ENCODE measurements at regions not wholly inside any gene's neighbourhood (a gene's known extent, or its start where the extent isn't known, plus 50 kb on each side); places are given as distances from the start of the nearest gene placed in this dataset.
"Not testable (repeated sequence)": the region's sequence is repeated elsewhere in the genome, so short reads cannot be mapped to it uniquely, and the experiment has no call there.

- no peak for DNase-seq (ENCODE audit: extremely low read depth in 1 of 2, low read depth in 1 of 2)
These were observed 50.4 kb upstream of the PRSS23 start for GRCh38 chr11:86749821-86750401.

GRCh38 chr11:86749376-86749775 is 51.0 kb upstream of the PRSS23 start:
- DNase-seq (ENCODE audit: extremely low read depth in 1 of 2, low read depth in 1 of 2), result no peak

DNA sequence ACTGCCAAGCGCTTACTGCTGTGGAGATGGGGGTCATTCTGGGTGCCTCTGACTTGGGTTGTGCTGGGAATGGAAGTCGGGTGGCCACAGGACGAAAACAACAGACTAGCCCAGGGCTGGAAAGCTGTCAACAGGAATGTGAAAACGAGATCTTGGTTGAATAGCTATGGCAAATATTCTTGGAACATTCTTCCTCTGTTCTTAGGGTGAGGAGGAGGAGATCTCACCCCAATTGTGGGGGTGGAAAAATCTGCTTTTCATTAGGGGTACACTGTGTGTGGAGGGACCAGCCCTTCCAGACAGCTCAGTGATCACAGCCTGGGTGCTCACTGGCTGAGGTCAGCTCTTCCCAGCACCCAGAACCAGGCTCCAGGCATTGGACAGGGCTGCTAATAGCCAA is 52.0 kb upstream of the PRSS23 start:
- no peak for DNase-seq (ENCODE audit: extremely low read depth in 1 of 2, low read depth in 1 of 2)

GRCh38 chr11:86747801-86748200 is 52.5 kb upstream of the PRSS23 start:
- DNase-seq (ENCODE audit: extremely low read depth in 1 of 2, low read depth in 1 of 2), result no peak

DNA sequence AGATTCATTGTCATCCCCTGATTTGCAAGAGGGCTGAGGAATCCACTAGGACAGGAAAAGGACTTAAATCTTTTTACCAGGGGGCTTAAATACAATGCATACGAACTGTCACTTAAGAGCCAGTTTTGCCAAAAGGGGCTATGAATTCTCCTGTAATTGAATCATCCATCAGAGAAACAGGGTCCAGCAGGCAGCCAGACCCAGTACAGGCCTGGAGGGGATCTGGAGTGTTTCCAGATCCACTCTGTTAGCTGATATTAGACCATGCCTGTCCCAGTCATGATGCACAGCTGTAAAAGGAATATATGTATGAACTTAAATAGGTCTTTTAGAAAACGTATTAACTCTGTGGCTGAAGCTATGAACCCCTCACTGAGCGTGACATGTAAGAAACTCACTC is 53.8 kb upstream of the PRSS23 start:
- no peak for DNase-seq (ENCODE audit: extremely low read depth in 1 of 2, low read depth in 1 of 2)

GRCh38 chr11:86745571-86745970 is 54.8 kb upstream of the PRSS23 start:
- DNase-seq (ENCODE audit: extremely low read depth in 1 of 2, low read depth in 1 of 2), result no peak

- DNase-seq (ENCODE audit: extremely low read depth in 1 of 2, low read depth in 1 of 2), result peak; percentile 15 to 36
These were observed 56.9 kb upstream of the PRSS23 start for GRCh38 chr11:86743223-86744118.

GRCh38 chr11:86741839-86742805 is 58.2 kb upstream of the PRSS23 start:
- no peak for DNase-seq (ENCODE audit: extremely low read depth in 1 of 2, low read depth in 1 of 2)

GRCh38 chr11:86741484-86741835 is 58.9 kb upstream of the PRSS23 start:
- DNase-seq (ENCODE audit: extremely low read depth in 1 of 2, low read depth in 1 of 2), result no peak

GRCh38 chr11:86740628-86741483 is 59.5 kb upstream of the PRSS23 start:
- peak in 1 of 2 donors; percentile 26 for DNase-seq (ENCODE audit: extremely low read depth in 1 of 2, low read depth in 1 of 2)

DNA sequence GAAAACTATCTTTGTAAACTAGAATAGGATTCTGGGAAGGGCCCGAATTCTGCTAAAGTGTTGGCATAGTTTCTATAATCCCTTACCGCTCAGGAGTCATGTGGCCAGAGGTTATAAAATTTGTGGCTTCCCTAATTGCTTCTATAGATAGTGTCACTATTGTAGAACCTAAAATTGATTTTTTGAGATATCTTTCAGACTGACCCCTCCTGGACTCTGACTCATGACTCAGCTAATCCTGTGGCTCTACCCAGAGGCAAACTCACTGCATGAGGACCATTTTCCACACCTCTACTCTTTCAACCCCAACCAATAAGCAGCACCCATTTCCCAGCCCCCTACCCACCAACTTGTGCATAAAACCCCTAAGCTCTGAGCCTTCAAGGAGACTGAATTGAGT is 61.8 kb upstream of the PRSS23 start:
- no peak for DNase-seq (ENCODE audit: extremely low read depth in 1 of 2, low read depth in 1 of 2)

GRCh38 chr11:86737737-86738136 is 62.6 kb upstream of the PRSS23 start:
- DNase-seq (ENCODE audit: extremely low read depth in 1 of 2, low read depth in 1 of 2), result no peak

GRCh38 chr11:86737230-86737629 is 63.1 kb upstream of the PRSS23 start:
- no peak for DNase-seq (ENCODE audit: extremely low read depth in 1 of 2, low read depth in 1 of 2)

DNA sequence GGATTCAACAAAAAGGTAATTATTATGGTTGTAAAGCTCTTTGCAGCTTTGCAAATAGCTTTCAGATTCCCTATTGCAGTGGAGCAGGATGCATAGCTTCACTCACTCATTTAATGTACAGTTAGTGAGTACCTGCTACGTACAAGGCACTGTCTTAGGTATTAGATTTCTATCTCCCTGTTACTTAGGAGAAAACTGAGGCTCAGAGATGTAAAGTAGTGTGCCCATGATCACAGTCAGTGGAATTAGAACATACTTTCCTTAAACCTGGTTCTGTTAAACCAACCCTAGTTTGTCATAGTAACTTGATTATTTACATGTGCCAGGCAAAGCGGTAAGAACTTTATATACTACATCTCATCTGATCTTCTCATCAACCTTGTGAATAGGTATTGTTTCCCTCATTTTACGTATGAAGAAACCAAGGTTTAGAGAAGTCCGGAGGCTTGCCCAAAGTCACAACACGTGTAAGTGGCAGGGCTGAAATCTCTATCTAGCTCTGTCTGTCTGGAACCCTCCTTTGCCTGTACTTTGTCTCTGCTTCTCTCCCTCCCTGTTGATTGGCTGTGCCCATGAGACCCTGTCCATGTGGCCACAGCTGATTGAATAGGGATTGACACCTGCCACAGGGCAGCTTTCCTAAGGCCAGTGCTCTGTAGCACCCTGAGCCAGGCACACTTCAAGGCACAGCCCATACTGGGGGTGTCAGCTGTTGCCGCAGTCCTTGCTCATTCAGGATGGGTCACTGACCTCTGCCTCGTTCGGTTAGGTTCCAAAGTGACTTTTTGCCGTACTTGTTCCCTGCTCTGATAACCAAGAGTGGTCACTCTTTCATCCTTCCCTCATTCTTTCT is 63.8 kb upstream of the PRSS23 start:
- no peak for DNase-seq (ENCODE audit: extremely low read depth in 1 of 2, low read depth in 1 of 2)

GRCh38 chr11:86735451-86736290 is 63.3 kb upstream of the ME3 start:
- no peak for DNase-seq (ENCODE audit: extremely low read depth in 1 of 2, low read depth in 1 of 2)

DNA sequence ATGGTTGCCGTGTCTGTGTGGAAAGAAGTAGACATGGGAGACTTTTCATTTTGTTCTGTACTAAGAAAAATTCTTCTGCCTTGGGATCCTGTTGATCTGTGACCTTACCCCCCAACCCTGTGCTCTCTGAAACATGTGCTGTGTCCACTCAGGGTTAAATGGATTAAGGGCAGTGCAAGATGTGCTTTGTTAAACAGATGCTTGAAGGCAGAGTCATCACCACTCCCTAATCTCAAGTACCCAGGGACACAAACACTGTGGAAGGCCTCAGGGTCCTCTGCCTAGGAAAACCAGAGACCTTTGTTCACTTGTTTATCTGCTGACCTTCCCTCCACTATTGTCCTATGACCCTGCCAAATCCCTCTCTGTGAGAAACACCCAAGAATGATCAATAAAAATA is 60.3 kb upstream of the ME3 start:
- DNase-seq (ENCODE audit: extremely low read depth in 1 of 2, low read depth in 1 of 2), result not testable (repeated sequence)

GRCh38 chr11:86732286-86732685 is 59.9 kb upstream of the ME3 start:
- not testable (repeated sequence) for DNase-seq (ENCODE audit: extremely low read depth in 1 of 2, low read depth in 1 of 2)

DNA sequence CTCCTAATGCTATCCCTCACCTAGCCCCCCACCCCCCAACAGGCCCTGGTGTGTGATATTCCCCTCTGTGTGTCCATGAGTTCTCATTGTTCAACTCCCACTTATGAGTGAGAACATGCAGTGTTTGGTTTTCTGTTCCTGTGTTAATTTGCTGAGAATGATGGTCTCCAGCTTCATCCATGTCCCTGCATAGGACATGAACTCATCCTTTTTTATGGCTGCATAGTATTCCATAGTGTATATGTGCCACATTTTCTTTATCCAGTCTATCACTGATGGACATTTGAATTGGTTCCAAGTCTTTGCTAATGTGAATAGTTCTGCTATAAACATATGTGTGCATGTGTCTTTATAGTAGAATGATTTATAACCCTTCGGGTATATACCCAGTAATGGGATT is 57.2 kb upstream of the ME3 start:
- not testable (repeated sequence) for DNase-seq (ENCODE audit: extremely low read depth in 1 of 2, low read depth in 1 of 2)

- no peak for DNase-seq (ENCODE audit: extremely low read depth in 1 of 2, low read depth in 1 of 2)
These were observed 56.1 kb upstream of the ME3 start for GRCh38 chr11:86728562-86728961.

Data from stimulated activated CD8-positive, alpha-beta memory T cell treated with anti-CD3 and anti-CD28 coated beads, Interleukin-7, amount 100 ng/mL, for 48 hours (primary cell).